ENCODE measurements at regions not wholly inside any gene's neighbourhood (a gene's known extent, or its start where the extent isn't known, plus 50 kb on each side); places are given as distances from the start of the nearest gene placed in this dataset.

- TF ChIP-seq ZNF44 (CRISPR knock-in tag; IDR thresholded peaks at IDR 0.05) (no peak), ZNF260 (CRISPR knock-in tag; IDR thresholded peaks at IDR 0.05; ENCODE audit: borderline replicate concordance, low read depth) (no peak), KAT7 (CRISPR knock-in tag; IDR thresholded peaks at IDR 0.05; ENCODE audit: borderline replicate concordance) (no peak), ZNF883 (CRISPR knock-in tag; IDR thresholded peaks at IDR 0.05; ENCODE audit: not compliant biosample characterization) (no peak), ZNF24 (IDR thresholded peaks at IDR 0.05) (peak; percentile 87), ZNF615 (CRISPR knock-in tag; IDR thresholded peaks at IDR 0.05; ENCODE audit: borderline replicate concordance) (0 out of 2 replicates have a peak, but pooled peaks have one; percentile 45), CCDC6 (CRISPR knock-in tag; IDR thresholded peaks at IDR 0.05) (no peak), UBTF (CRISPR knock-in tag; IDR thresholded peaks at IDR 0.05) (no peak), NFE2L2 (IDR thresholded peaks at IDR 0.05; ENCODE audit: low read length) (no peak), MAFF (IDR thresholded peaks at IDR 0.05; ENCODE audit: low read depth, low read length) (no peak), ZNF121 (CRISPR knock-in tag; IDR thresholded peaks at IDR 0.05) (no peak), HOXA3 (CRISPR knock-in tag; IDR thresholded peaks at IDR 0.05) (no peak), ZNF263 (CRISPR knock-in tag; IDR thresholded peaks at IDR 0.05) (no peak), ZNF737 (CRISPR knock-in tag; IDR thresholded peaks at IDR 0.05; ENCODE audit: borderline replicate concordance) (no peak), MBNL3 (CRISPR knock-in tag; conservative IDR thresholded peaks at IDR 0.05) (no peak), TCF7L2 (IDR thresholded peaks at IDR 0.05; ENCODE audit: low read depth, low read length) (no peak), MYC (CRISPR knock-in tag; IDR thresholded peaks at IDR 0.05; ENCODE audit: borderline replicate concordance) (no peak), HBP1 (CRISPR knock-in tag; IDR thresholded peaks at IDR 0.05; ENCODE audit: low read depth) (no peak), ZNF569 (CRISPR knock-in tag; IDR thresholded peaks at IDR 0.05; ENCODE audit: borderline replicate concordance) (no peak), ZNF432 (CRISPR knock-in tag; IDR thresholded peaks at IDR 0.05; ENCODE audit: borderline replicate concordance) (no peak), GATAD2A (CRISPR knock-in tag; IDR thresholded peaks at IDR 0.05) (peak; percentile 85; the same call in 1 of the 2 replicates), POLR2A (IDR thresholded peaks at IDR 0.05; ENCODE audit: insufficient read depth in 1 of 2, low read depth in 2 of 2, low read length in 2 of 2) (no peak), ZNF335 (CRISPR knock-in tag; IDR thresholded peaks at IDR 0.05) (no peak), IKZF4 (CRISPR knock-in tag; IDR thresholded peaks at IDR 0.05; ENCODE audit: borderline replicate concordance, low read depth, not compliant biosample characterization) (no peak)
- TF ChIP-seq, protein P1, sequence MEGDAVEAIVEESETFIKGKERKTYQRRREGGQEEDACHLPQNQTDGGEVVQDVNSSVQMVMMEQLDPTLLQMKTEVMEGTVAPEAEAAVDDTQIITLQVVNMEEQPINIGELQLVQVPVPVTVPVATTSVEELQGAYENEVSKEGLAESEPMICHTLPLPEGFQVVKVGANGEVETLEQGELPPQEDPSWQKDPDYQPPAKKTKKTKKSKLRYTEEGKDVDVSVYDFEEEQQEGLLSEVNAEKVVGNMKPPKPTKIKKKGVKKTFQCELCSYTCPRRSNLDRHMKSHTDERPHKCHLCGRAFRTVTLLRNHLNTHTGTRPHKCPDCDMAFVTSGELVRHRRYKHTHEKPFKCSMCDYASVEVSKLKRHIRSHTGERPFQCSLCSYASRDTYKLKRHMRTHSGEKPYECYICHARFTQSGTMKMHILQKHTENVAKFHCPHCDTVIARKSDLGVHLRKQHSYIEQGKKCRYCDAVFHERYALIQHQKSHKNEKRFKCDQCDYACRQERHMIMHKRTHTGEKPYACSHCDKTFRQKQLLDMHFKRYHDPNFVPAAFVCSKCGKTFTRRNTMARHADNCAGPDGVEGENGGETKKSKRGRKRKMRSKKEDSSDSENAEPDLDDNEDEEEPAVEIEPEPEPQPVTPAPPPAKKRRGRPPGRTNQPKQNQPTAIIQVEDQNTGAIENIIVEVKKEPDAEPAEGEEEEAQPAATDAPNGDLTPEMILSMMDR (CRISPR knock-in tag; IDR thresholded peaks at IDR 0.05): no peak
- TF ChIP-seq, protein P2, sequence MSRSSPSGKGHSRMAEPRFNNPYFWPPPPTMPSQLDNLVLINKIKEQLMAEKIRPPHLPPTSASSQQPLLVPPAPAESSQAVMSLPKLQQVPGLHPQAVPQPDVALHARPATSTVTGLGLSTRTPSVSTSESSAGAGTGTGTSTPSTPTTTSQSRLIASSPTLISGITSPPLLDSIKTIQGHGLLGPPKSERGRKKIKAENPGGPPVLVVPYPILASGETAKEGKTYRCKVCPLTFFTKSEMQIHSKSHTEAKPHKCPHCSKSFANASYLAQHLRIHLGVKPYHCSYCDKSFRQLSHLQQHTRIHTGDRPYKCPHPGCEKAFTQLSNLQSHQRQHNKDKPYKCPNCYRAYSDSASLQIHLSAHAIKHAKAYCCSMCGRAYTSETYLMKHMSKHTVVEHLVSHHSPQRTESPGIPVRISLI (CRISPR knock-in tag; IDR thresholded peaks at IDR 0.05; ENCODE audit: borderline replicate concordance): no peak
Observed at GRCh38 chr2:39492095-39492590, 55.1 kb upstream of the MAP4K3 start (continued).
